Renal cortex interstitium (tissue), 11 donors: ENCODE measurements at regions not wholly inside any gene's neighbourhood (a gene's known extent, or its start where the extent isn't known, plus 50 kb on each side); places are given as distances from the start of the nearest gene placed in this dataset.
A peak's percentile ranks its signal among the peaks of the same experiment; 100 is the strongest.

ENCODE experiments used
- DNase-seq, 11 donors: peaks; one replicate each; pipeline ENCODE4 v3.0.0-alpha.2; 2013; ENCODE audit warnings: low read depth in 9 of 11, low spot score in 4 of 11; ENCODE audit errors: extremely low read depth in 1 of 11

DNA sequence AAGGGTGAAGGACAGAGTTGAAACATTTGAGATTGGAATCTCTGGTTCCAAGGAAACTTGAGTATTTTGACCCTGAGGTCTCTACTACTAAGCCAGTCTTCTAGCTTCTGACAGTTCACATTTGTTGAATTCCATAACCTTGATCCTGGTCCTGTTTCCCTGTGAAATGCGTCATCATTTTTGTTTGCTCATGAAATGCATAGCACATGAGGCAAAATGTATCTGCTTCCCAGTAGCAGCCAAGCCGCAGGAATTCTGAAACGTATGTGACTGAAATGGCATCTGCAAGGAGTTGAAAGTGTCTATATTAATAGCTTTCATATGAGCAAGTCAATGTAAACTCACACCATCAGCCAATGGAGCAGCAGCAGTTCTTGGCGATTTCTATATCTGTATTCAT, 307.9 kb downstream of the CSNK1G3 start:
- DNase-seq = no peak

DNA sequence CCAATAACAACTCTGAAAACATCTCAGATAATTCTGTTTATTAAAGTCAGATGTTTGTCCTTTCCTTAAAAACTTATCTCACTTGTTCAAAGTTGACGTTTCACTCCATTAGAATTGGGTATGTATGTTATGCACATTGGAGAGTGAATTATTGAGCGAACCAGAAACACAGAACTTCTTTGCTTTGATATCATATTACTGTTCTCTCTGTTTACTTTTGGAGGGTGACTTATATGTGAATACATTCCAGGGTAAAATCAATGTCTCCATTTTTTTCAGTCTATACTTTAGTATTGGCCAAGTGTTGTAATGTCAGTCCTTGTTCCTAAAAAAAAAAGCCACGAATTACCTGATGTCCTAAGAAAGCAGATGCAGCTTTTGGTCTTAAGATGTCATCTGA, 307.4 kb downstream of the CSNK1G3 start:
- DNase-seq = no peak

DNA sequence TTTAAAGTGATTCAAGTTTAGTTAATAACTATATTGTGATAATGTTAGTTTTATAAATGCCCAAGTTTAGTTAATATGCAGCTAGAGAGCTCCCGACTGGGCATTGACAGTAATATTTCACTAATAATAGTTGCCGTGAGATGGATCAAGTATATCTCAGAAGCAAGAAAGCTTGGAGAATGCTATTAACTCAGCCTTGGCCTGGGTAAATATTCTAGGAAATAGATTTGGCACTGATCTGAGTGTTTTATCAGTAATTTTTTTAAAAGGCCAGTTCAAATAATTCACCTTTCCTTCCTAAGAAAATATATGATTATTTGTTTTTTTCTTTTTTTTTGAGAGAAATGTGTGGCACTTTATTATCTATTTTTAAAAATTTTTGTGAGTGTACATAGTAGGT, 305.3 kb downstream of the CSNK1G3 start:
- DNase-seq = no peak

DNA sequence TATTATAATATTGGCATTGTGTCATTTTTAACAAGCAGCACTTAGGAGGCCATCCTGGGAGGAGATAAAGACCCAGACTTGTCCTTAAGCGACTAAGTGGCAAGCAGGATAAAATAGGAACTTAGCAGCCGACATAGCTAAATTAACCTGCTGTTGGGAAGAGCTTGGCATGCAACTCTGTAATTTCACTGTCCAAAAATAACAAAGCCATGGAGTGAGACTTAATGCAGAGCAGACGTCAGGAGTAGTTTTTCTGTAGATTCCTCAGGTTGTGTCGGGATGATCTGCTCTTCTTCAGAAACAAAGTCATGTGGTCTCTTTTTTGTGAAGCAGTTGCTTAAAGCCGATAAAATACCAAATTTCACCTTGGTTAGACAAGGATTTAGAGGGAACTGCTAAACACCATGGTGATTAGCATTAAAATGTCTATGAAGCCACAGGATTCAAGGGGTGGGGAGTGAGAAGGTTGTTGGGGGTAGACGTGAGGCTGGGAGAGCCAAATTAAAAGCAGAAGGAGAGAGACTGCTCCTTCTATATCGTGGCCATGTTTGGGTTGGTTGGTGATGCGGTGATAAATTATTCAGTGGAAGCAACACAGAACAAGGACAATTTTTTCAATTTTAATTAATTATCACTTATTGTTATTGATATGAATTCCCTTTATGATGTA, 303.0 kb downstream of the CSNK1G3 start:
- DNase-seq = no peak

DNA sequence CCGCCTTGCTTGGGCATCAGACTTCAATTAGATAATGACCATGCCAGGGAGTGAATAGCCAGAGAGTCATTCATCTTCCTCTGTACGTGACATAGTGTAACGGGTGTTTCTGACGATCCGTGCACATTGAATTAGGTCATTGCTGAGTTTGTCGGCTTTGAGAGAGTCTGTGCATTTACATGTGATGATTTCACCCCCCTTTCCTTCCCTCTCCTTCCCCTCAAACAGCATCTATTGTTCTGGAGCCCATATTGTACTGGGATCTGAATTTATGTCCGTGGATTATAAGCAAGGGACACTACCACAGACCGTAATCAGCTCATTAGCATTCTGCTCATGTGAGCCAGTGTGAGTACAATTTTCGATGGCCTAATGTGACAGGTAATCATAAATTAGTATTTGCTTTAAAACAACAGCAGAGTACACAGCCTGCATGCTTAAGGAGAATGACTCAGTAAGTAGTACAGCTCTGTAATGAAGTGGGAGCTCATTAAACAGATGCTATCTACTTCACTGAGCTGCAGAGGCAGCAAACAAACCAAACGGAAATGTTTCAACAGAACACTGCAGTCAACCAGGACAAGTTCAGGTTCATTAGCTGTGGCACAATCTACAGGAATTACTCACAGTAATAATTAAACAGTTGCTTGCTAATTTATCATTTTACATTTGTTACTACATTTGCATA, 302.1 kb downstream of the CSNK1G3 start:
- DNase-seq = peak in 4 of 11 donors; percentile 33 to 71 (median 60)

DNA sequence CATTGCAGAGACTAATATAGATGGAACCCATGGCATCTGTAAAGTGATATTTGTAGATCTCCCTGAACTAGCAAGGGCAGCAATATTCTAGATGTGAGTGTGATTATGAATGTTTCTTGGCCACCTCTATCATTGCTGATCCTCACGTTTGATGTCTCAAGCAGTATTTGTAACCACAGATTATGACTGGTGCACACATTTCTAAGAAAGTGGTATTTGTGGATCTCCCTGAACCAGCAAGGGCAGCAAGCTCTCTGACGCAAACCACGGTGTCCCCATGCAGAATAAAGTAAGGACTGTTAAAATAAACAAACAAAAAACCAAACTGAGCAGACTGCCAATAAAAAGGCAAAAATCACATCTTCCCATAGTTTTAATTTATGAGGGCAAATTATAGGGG, 301.3 kb downstream of the CSNK1G3 start:
- no peak for DNase-seq

DNA sequence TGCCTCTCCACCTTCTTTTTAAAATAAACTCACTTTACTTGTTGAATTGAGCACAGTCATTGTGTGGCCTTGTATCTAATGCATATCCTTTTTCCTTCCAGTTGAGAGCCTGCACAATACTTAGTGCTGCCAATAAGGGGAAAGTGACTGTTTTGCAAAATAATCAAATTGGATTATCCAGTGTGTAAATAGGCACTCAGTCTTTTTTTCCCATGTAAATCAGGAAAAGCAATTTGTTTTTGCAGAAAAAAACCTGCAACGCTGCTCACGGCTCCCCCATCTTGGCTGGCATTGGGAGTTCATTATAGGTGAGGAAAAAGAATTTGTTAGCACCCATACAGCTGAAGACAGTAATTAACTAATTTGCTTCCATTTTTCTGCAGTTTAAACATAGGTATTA, 299.9 kb downstream of the CSNK1G3 start:
- DNase-seq = no peak

DNA sequence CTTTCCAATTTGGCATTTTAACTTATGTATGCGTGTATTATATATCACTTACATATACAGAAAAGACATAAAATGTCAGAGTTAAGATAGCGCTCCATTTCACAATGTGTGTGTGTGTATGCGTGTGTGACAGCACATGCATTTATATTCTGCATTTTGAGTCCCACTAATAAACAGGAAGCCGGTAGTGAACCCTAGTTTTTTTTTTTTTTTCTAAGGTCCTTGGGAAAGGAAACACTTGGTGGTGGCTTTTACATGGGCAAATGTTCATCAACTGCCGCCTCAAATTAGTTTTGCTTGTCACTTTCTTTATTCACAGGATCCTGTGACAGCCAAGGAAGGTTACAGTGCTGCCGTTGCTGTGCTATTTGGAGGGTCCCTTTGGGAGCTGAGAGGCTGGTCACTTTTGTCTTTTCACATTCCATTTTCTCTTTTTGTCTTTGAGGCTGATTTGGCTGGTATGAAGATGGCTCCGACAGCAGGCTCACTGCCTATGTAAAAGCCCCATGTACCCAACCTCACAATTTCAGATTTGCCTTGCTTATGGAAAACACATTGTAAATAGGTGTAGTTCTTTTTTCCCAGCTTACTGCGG, 298.9 kb downstream of the CSNK1G3 start:
- DNase-seq = no peak

DNA sequence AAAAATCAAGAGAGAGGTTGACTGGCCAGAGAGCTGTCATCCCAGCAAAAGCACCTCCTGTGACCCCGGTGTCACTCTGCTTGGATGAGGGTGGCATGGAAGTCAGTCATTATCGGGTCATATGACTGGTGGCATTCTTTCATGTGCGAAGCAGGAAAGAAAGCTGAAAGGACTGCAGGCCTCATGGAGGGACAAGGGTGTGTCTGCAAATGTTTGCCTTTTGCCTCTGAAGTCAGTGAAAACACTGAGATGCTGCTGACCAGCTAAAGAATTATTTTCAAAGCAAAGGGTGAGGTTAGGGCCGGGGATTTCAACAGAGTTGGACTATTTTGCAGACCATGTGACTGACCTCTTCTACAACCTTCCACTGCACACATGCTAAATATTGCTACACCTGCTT, 298.3 kb downstream of the CSNK1G3 start:
- peak in 1 of 11 donors; percentile 29 for DNase-seq

DNA sequence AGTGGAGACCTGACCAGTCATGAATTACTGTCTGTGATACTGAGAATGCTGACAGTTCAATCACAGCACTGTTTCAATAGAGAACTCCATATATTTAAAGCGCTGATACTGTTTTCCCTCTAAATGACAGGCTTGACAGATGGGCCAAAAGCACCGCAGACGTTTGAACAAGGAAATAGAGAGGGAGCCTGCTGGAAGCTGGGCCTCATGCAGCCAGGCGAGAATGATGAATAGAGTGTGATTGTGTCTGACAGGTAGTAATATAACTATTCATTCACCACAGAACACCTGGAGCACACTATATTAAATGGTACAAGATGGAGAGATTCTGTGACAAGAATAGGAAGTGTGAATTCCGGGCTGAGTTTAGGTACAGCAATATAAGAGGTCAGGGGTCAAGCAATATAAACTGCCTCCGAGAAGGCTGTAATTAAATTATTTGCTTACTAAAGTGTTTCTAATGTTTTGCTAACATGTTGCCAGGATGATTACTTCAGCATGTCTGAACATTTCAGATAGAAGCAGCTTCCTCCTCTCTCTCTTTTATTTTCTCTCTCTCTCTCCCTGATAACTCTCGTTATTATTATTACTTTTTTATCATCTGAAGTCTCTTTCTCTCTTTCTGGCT, 297.7 kb downstream of the CSNK1G3 start:
- DNase-seq = peak in 4 of 11 donors; percentile 32 to 62 (median 56)

DNA sequence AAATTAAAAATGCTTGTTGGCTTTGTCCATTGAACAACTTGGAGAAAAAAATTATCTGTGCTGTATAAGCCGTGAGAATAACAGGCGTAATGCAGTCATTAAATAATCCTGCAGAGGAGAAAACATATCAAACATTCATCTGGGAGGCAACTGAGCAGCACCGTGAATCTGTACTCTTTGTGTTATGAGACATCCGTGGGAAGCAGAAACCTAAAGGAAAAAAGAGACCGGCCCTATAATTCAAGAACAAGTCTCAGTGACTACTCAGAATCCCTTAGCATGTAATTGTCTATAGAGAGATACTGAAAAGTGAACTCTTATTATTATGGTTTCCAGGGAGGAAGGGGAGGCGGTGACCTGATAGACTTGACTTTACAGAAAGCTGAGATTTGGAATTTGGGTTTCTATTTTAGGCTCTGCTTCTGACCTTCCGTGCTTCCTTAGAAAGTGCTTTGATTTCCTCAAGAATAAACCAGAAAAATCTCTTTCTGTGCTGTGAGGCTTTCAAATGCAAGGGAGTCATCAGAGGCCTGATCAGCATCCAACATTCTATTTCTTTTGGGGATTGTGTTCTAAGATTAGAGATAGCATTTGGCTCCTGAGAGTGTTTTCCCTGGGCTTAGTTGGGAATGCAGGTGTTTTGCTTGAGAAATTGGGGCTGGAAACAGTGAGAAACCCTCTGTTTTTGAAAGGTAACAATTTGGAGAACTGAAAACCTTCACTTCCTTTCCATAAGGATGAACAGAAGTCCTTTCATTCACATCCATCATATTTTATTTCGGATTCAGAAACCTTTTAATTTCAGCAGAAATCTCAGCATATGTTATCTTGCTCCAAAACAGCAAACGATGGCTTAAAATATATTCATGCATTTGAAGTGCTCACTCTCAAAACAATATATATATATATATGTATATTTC, 296.7 kb downstream of the CSNK1G3 start:
- no peak for DNase-seq

DNA sequence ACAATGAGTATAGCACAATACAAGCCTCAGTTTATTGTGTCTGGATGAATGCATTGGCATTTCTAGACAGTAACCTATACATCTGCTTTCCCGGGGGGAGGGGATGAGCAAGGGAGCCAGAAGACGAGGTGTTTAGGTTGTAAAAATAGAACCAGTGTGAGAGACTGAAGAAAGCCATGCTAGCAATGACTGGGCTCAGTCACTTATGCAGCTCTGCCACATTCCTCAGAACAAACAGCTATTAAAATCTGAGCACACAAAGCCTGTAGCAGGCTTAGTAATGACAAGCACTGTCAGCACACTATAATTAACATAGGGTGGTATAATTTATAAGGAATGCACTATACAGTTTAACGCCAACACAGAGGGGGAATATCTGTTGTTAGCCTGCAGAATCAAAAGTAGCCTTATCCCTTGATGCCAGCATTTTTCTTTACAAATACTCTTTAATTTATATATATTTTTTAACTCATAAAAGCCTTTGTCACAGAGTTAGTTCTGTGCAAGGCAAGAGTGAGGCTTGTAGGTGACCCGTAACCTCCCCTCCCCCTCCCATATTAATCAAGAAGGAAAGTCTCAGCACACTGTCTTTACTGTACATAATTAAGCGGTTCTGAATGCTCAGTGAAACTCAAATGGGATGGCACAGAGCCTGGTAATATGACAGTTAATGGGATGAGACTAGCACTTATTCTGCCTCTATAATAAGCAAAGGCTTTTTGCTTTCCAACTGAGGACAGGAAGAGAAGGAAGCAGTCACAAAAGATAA, 295.4 kb downstream of the CSNK1G3 start:
- peak in 3 of 11 donors; percentile 41 to 68 (median 62) for DNase-seq

DNA sequence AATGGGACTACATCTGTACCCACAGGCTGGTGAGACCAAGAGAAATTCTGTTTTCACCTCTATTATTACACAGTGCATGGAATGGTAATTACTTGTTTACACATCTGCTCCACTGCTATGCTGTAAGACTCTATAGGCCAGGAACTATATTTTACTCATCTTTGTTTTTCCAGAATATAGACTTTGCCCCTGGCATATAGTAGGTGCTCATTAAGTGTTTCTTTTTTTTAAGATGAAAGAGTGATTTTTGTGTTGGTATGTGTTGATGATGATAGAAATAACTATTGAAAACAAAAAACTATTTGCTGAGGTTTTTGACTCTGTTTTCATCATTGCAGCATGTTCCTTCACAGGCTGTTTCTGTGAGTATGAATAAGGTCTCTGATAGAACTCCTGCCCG, 294.7 kb downstream of the CSNK1G3 start:
- no peak for DNase-seq

DNA sequence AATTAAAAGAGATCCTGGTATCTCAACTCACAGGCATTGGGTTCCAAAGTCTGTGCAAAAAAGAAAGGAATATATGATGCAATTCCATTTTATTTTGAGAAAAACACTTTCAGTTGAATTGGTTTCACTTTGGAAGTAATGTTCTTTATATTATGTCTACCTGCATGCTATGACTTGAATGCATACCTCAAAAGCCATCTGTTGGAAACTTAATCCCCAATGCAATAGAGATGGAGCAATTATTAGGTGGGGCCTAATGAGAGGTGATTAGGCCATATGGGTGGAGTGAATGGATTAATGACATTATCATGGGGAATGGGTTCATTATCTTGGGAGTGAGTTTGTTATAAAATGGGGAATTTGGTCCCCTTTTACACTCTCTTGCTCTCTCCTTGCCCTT, 293.3 kb downstream of the CSNK1G3 start:
- DNase-seq = no peak

DNA sequence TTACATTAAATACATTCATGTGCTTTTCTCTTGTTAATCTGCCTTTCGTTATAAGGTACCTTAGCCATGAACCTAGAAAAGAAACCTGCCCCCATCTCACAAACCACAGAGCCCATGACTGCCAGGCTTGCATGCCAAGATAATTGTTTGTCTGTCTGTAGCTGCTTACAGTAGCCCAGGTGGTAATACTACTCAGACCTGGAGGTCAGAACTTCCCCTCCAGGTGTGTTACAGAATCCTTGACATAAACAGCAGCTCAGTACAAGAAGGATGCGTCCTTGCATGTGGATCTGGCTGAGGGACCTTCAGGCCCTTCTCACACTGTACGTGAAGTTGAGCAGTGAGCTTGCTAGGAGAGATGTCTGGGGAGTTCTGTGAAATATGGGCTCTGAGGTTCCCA, 291.4 kb downstream of the CSNK1G3 start:
- DNase-seq = no peak

DNA sequence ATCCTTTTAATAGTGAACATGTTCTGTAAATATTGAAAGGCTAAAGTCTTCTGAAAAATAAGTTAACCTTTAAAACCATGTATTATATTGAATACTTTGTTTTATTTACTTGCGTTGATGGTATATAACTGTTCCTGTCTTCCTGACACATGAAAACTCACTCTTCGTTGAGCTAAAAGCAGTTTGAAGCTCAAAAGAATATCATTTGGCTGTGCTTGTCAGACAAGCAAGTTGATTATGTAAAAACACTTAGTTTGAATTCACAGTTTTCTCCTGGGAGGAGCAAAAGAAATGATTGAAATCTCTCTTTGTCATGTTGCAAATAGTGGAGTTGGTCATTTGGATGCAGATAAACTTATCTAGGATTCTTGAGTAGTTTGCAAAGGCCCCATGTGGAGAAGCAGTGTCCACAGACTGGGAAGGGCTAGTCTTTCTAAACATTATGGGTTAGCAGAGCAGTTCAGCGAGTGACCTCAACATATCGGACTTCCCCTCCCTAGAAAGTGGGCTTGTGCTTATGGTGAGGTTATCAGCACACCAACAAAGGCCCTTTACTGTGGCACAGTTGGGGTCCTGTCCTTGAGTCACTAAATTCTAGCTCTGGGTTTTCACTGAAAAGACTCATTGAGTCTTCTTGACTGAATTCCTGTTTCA, 290.4 kb downstream of the CSNK1G3 start:
- DNase-seq = no peak

DNA sequence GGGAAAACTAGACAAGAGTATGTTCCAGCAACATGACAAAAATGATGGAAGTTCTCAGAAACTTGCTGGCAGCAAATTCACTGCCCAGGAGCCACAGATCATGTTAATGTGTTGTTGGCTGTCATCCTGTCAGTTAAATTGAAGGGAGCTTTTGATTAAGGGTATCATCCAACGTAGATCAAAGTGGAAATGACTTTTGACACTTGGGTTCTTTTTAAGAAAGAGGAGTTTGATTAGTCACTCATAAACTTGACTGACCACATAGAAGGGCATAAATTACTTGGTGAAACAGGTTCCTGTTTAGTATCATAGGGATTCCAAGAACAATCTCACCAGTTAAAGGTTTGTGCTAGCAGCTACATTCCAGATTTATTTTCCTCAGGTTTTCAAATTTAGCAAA, 288.7 kb downstream of the CSNK1G3 start:
- DNase-seq = no peak

DNA sequence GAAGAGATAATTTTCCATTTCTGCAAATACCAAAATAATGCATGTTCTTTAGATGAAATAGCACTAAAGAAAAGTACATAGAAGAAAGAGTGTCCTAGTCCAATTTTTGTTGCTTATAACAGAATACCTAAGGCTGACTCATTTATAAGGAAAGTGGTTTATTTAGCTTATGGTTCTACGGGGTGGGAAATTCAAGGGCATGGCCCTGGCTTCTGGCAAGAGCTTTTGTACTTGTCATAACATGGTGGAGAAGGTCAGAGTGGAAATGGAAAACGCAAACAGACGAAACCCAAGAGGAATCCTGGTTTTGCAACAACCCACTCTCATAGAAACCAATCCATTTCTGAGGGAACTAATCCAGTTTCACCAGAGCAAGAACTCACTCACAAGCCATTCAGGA, 283.7 kb downstream of the CSNK1G3 start:
- DNase-seq = no peak
